ENCODE measurements at regions not wholly inside any gene's neighbourhood (a gene's known extent, or its start where the extent isn't known, plus 50 kb on each side); places are given as distances from the start of the nearest gene placed in this dataset.

DNA sequence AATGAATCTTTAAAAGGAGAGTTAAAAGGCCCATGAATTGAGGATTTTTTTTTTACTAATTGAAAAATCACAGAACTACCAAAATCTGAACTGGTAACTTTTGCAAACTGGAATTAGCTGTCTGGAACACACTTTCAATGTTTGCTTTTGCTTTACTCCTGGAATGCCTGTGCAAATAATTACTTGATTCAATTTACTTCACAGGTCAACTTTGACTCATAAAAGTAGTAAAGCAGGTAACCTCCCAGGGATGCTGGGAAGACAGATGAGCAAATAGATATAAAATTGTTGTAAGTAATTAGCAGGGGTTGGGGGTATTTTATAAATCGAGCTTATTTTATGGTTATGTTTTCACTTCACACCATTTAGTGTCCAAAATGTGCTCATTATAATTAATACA, 398.3 kb upstream of the HNRNPA3 start:
- DNase-seq (ENCODE audit: low read depth): no peak

DNA sequence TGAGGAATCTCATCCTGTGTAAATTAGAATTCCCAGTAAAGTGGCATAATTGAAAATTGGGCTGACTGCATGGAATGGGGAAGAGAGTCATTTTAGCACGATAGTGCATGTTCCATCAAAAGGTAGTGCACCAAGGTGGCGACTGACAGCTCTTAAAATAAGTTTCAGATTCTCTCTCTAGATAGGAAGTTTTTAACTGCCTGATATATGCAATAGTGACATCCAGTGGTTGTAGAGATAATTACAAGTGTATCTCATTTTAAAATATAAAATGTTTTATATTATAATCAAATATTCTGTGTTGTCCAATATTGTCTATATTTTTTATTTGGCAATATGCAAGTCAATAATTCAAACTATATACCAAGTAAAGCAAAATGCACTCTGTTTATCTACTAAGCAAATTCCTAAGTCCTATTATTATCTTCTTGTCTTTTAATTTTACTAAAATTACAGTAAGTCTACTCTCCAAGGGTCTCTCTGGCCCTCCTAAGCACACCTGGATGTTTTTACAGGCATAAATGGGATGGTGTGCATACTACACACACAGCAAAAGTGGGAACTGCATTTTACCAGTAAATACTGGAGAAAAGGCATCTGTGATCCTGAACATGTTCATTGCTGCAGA, 397.7 kb upstream of the HNRNPA3 start:
- no peak for DNase-seq (ENCODE audit: low read depth)

DNA sequence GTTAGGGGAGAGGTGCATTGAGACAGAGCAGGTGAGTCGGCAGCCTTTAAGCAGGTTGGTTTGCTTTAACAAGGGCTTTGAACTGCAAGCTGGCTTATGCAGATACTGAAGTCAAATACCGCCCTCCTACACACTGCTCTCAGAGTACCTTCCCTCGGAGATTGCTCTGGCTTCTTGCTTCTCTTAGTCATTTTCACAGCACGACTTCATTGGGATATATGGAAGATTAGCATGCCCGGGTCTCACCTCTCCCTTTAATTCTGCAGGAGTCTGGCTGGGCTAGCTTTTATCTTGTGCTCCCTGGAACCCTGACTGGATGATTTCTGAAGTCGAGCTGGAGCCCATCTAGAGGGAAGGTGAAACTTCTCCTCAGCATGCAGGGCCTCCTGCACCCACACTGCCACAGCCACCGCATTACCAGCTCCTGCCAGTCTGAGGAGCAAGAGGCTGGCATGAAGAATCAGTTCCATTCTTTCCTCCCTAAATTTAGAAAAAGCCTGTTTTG, 395.5 kb upstream of the HNRNPA3 start:
- DNase-seq (ENCODE audit: low read depth): no peak

DNA sequence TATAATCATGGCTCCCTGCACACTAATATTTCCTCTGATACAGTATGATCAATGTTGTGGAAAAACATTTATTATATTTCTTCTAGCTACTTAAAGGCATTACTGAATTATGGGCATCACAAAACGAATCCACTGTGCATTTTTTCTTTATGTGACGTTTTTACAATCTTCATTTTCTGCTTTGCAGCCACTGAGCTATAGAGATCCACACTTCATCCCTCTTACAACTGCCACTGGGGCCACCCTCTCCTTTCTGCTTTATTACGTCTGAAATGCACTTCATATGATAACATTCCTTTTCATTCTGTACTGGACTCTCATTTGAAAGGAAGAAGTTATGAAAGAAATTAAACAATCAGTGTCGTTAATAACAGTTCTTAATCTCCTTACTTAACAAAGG, 394.5 kb upstream of the HNRNPA3 start:
- no peak for DNase-seq (ENCODE audit: low read depth)

DNA sequence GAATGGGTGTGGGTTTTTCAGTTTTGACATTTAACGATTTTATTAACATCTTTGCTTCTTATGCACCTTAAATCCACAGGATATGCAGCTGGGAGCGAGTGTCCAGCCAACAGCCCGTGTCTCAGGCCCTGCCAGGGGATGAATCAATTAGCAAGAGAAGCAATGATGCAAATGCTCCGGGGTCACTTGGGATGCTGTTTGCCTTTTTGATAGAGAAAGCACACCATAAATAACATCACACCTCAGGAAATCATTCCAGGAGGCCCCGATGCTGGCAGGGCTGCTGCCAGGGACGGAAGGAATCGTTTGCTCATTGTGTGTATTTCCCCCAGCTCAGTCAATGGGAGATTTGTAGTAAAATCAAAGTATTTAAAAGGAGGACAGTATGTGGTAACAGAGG, 394.0 kb upstream of the HNRNPA3 start:
- DNase-seq (ENCODE audit: low read depth): no peak

DNA sequence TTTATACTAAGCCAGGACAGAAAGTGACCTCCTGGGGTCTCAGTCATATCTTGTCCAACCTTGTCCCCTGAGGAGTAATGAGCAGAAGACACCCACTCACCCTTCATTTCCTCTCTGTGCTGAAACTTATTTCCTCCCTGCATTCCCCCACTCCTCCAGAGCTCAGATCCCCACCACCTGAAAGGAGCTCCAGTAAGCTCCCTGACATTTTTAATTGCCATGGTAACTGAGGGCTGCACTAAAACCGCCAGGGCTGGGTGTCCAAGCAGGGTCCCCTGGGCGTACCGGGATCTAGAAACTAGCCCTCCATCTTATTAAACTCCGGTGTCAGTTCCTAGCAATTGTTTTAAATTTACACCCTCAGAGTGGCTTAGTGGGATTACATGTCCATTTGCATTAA, 393.3 kb upstream of the HNRNPA3 start:
- DNase-seq (ENCODE audit: low read depth): no peak

DNA sequence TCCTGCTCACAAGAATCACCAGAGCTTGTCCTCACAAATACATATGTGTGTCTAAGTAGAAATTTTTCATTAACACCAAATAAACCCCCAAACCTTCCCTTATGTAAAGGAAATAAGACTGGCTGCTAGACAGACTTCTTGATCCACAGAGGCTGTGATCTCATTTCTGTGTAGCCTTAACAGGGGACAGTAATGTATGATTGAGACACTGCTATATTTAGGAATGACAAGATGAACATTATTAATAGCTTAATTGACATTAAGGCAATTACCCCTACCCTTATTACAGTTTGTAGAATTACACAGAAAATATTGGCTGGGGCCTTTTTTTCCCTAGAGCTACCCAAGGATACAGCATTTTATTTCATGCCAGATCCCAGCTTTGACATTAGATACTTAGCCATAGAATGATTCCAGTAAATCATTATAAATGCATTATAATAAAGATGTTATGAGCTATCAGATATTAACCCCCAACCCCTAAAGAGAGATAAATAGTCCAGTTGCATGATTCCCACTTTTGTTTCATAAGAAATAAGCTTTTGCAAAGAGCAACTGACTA, 392.1 kb upstream of the HNRNPA3 start:
- no peak for DNase-seq (ENCODE audit: low read depth)

DNA sequence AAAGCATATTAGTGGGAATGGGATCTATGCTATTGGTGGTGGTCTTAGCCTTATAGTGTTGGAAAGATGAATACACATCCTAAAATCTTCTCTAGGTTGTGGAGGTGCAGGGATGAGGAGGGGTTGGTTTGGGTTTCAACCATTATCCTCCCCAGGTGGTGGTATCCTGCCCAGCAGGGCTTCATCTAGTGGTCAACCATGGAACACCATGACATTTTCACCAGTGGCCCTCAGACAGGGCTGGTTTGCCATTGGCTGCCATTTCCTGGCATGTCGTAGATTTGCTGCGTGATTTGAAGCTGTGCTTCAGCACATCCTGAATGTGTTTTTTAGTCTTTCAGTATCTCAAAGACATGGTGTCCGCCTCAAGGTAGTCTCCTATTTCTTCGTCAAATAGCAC, 391.2 kb upstream of the HNRNPA3 start:
- DNase-seq (ENCODE audit: low read depth): no peak

DNA sequence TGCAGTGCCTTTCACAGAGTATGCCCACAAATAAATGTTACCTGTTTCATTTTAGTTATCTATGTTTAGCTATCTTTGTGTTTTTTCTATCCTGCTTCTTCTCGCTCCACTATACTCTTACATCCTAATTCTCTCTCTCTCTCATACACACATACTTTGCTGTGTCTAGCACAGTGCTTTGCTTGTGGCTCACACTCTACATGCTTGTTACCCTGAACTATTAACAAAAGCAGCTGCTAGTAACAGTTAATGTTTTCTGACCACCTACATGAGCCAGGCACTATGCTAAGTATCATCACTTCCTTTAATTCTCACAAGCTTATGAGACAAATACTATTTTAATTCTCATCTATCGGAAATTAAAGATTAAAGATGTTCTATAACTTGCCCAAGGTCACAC, 390.5 kb upstream of the HNRNPA3 start:
- DNase-seq (ENCODE audit: low read depth): no peak

DNA sequence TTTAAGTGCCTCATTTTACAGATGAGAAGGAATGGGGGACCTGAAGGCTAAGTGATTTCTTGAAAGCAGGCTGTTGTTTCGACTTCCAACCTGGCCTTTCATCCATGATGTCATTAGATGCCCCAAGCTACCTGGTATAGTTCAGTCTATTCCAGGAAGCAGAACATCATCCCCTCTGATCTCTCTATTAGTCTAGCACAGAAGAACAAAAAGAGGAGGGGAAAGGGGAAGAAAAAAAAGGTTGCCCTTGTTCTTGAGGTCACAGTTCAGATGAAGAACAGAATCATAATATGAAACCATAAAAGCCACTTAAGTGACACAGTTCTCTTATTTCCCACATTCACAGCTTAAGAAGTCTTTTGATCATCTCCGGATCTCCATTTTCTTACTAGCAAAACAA, 386.2 kb upstream of the HNRNPA3 start:
- no peak for DNase-seq (ENCODE audit: low read depth)

DNA sequence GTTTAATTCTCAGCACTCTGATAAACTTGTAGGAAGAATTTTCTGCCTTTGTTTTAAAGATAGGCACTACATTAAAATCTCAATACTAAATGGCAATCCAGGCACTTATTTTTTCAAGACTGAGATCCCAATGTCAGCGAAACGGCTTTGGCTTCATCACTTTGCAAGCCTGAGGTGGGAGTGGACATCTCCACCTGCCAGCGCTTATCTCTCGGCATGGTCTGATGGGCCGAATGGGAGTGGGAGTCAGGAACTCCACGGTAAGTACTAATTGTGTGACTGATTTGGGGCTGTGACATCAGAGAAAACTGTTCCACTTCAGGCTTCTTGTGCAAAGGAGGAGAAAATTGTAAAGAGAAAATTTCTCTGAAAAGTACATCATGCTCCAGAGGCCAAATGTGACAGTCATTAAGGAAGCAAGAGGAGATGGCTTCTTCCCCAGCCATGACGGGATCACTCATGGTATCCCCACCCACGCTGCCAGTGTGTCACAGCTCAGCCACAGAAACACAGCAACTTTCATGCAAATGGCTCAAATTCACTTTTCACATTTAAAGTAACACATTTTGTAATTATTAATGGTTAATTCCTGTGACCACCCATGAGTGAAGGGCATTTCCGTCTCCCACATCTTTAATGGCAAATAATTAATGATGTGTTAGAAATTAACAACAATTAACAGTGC, 385.5 kb upstream of the HNRNPA3 start:
- DNase-seq (ENCODE audit: low read depth): no peak

DNA sequence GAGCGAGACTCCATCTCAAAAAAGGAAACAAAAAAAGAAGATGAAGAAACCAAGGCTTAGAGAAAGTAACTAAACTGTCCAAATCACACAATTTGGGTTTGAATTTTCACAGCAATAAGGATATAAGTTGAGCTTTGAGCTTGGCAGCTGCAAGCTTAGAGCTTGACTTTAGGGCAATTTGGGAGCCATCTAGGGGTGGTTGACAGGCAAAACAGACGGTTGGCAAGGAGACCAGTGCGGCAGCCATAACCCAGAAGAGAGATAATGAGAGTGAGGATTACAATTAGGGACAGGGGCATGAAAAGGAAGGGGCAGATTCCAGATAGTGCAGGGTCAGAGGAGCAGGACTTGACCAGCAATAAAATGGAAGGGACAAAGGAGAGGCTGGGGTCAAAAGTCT, 382.2 kb upstream of the HNRNPA3 start:
- DNase-seq (ENCODE audit: low read depth): no peak

DNA sequence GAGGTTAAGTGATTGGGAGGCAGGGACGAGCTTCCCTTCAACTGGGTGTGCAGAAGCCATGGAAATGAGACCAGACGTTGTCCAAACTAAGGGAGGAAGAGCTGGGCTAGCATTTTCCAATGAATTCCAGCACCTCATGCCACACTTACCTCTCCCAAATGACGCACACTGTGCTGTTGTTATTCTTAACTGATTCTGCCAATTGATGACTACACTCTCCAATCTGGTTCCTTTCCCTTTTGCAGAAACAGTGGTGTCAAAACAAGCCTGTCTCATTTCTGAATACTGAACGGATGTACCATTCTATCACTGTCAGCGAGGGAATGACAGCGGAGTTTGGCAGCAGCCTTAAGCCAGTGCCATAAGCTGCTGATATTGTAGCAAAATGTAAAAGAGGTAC, 380.5 kb upstream of the HNRNPA3 start:
- DNase-seq (ENCODE audit: low read depth): no peak

DNA sequence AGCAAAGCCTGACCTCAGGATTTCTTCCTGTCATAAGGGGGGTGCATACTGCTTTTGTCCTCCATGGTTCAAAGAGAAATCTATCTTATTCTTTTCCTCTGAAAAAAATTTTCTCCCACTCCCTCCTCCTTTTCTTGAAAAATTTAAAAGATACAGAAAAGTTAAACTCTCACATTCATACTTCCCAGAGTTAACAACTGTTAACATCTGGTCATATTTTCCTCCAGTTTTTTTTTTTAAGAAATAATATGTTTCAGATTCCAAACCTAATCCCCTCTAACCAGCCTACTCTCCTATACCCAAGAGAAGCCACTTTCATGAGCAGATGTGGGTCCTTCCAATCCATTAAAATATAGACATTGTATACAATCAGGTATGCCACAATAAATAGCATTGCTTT, 378.9 kb upstream of the HNRNPA3 start:
- no peak for DNase-seq (ENCODE audit: low read depth)

DNA sequence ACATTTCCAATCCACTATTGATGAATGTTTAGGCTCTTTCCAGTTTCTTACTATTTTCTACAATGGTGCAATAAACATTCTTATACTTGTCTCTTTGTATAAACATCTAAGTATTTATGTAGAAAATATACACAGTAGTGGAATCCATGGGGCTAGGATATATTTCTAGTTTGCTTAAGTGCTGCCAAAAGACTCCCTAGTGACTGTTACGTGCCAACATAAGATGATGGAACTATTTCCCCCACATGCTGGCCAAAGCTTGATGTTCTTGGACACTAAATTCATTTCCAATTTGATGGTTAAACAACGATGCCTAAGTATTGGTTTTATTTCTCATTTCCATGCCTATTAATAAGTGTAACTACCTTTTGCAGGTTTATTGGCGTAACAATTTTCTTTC, 378.4 kb upstream of the HNRNPA3 start:
- no peak for DNase-seq (ENCODE audit: low read depth)

DNA sequence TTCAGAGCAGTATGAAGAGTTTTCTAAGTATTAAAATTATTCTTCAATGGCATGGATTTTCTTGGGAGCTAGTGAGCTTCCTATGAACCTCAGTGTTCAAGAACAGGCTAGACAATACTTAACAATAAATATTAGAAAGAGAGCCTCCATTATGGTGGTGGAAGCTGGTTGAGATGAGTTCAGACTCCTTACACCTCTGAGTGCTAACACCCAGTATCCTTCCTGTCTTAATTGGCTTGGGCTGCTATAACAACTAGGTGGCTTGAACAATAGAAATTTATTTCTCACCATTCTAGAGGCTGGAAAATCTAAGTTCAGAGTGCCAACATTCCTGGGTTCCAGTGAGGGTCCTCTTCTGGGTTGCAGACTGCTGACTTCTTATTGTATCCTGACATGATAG, 369.4 kb upstream of the HNRNPA3 start:
- DNase-seq (ENCODE audit: low read depth): no peak

DNA sequence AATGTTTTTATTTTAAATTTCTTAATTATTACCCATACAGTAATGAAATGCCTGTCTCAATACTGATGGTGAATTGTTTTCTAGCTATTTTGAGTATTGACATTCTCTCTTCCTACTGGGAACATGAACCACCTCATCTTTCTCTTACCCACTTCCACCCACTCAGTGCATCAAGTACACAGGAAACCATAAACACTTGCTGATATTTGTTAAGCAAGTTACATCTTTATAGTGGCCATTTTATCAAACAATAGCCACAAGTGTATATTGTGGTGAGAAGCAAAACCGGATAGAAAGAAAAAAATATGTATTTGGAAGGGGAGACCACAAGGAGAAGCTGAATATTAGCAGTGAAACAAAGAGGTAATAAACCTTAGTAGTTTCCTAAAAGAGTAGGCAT, 368.1 kb upstream of the HNRNPA3 start:
- no peak for DNase-seq (ENCODE audit: low read depth)

DNA sequence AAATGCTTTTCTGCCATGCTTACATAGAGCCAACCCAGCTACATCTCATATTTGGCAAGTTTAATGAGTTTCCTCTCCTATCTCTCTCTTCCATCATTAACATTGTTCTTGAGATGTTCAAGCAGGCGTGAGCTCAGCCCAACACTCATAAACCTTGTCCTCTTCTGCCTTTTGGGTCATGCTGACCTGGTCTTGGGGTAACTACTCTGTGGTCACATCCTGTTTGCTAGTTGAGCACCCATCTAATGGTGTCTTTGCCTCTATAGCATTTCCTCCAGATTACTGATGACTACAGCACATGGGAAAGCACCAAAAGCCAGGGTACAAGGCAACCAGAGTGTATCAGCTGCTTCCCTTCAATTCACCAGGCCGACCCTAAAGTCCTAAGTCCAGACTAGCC, 366.9 kb upstream of the HNRNPA3 start:
- DNase-seq (ENCODE audit: low read depth): no peak

DNA sequence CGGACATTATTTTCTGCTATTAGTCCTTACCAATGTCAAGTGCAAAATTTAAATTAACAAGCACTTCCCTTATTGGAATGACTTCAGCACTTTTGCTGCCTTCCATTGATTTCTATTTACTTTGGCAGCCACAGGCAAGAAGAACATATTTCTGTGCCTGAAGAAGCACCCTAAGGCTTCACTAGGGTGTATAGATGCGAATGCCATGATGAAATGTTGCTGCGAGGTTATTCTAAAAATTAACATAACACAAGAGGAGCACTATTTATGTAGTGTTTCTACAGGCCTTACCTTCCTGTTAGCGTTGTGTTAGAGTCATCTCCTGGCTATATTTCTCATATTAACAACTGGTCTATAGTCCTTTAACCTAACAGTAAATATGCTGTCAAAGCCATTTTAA, 365.0 kb upstream of the HNRNPA3 start:
- no peak for DNase-seq (ENCODE audit: low read depth)

DNA sequence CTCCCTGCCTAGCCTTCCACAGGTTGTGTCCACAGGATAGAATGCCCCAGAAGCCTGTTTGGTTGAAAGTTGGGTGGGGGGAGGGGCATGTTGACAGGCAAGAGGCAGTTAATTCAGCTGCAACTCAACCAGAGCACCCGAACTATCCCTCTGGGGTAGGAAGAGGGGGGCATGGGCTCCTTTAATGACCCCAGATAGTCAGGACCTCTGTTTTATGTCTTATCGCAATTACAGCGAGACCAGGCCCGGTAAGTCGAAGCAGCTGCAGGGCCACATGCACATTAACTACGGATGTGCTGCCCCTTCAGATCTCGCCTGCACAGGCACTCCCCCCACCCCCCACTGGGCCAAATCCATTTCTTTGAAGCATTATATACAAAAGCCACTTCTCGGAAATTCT, 363.8 kb upstream of the HNRNPA3 start:
- DNase-seq (ENCODE audit: low read depth): no peak

DNA sequence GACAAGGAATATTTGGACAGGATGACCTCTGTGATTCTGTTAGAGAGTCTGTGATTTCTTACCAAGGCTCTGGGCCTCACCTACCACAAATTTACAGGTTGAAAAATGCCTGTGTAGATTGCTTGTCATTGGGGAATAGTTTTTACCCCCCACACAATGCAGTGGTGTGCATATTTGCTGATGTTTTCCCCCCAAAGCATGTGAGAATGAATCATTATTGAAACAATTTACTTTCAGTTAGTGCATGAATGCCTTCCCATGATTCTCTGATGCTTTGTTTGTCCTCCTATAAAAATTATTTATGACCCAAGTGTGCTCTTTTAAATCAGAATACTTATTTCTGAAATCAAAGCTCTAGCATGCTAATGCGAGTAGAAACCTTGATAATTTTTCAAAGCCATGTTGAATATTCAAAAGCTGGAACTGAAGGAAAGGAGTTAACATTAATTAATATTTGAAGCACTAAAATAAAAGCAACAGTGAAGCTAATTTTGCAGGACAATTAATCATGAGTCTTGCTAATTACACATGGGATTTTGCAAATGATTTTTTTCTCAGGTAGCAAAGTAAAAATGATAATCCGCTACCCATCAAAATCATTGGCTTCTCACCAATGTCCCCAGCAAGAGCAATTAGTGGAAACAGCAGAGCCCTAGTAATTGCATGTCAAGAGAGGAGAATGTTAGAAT, 361.2 kb upstream of the HNRNPA3 start:
- DNase-seq (ENCODE audit: low read depth): no peak

DNA sequence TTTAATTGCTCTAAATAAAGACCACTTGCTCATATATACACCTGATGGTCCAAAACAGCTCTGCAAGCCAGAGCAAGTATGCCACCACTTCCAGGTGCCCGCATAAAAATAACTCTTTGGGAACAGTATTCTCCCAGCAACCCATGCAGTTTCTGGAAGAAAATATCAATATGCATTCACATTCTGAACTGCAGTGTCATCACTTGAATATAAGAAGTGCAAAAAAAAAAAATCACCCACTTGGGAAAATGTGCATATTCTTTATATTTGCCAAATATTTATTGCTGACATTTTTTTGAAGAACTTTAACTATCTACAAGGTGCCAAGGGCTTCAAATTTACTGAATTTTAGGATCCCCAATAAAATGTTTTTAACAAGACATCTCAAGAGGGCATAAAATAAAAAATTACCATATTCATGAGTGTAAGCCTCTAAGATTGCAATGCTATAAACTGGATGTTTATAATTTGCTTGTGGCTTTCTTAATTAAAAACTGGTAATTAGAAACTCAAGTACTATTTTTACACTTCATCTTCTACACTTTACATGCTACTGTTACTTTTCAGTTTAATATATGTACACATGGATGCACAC, 360.6 kb upstream of the HNRNPA3 start:
- no peak for DNase-seq (ENCODE audit: low read depth)

DNA sequence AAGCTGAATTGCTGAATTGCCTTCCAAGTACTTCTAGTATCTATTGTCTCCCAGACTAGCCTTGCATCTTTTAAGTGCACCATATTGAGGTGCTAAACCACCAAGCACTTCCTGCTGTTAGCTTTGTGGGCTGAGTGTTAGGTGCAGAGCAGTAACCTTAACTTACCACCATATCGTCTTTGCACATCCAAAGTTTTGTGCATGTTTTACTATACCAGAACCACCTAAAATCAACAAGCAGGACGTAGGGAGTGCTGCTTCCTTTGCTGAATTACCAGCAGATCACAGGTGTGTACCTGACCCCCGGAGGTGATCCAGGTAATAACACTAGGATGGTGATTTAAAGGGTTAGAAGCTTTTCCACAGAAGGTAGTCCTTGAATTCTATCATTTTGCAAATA, 359.9 kb upstream of the HNRNPA3 start:
- DNase-seq (ENCODE audit: low read depth): no peak

Measured in fibroblast of gingiva (primary cell).